ENCODE measurements at regions not wholly inside any gene's neighbourhood (a gene's known extent, or its start where the extent isn't known, plus 50 kb on each side); places are given as distances from the start of the nearest gene placed in this dataset.
"Not testable (repeated sequence)": the region's sequence is repeated elsewhere in the genome, so short reads cannot be mapped to it uniquely, and the experiment has no call there.

DNA sequence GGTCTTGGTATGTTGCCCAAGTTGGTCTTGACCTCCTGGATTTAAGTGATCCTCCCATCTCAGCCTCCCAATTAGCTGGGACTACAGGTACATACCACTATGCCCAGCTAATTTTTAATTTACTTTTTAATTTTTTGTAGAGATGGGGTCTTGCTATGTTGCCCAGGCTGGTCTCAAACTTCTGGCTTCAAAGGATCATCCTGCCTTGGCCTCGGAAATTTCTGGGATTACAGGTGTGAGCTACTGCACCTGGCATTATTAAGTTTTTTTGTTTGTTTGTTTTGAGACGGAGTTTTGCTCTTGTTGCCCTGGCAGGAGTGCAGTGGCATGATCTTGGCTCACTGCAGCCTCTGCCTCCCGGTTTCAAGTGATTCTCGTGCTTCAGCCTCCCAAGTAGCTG, 195.7 kb upstream of the HAAO start:
- DNase-seq = not testable (repeated sequence)

DNA sequence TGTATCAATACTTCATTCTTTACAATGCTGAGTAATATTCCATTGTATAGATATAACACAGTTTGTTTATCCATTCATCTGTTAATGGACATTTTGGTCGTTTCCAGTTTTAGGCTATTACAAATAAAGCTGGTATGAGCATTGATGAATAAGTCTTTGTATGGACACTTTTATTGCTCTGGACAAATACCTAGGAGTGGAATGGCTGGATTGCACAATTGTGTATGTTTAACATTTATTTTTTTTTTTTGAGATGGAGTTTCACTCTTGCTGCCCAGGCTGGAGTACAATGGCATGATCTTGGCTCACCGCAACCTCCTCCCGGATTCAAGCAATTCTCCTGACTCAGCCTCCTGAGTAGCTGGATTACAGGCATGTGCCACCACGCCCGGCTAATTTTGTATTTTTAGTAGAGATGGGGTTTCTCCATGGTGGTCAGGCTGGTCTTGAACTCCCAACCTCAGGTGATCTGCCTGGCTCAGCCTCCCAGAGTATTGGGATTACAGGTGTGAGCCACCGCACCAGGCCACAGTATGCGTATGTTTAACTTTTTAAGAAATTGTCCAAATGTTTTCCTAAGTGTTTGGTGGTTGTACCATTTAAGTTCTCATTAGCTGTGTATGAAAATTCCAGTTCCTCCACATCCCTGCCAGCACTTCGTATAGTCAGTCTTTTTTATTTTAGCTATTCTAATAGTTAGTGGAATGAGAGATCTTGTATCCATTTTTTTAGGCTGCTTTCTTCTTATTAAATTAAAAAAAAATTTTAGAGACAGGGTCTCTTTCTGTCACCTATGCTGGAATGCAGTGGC, 194.9 kb upstream of the HAAO start:
- DNase-seq = no peak

DNA sequence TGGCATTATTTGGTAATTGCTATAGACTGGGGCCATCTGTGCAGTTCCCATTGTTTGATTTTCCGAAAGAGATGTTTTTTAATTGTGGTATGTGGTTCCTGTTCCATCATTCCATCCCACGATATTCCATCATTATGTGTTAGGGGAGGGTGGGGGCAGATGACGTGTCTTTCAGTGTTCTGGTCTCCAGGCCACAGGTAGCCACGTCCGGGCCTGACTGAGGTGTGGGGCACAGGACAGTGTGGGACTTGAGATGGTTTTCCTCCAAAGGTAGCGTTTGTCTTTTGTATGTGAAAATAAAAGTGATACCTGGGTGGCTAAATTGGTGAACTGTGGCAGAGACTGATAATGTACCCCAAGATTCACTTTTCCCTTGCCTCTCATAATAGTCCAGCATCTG, 192.2 kb upstream of the HAAO start:
- no peak for DNase-seq

DNA sequence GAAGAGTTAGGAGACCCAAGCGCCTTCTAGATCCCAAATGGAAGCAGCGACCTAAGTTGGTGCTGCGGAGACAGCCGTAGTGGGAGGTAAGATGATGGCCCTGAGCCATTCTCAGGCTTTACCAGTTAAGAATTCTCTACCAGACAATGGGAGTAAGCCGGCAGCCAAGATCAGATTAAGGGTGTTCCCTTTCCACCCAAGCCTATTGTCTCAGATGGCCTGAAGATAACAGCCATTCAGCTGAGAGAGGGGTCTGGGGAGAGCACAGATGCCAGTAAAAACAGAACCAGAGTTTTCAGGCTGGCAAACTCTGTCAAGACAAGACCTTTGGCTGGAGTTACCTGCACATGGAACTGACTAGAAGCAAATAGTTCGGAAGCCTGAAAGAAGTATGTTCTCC, 191.7 kb upstream of the HAAO start:
- no peak for DNase-seq

DNA sequence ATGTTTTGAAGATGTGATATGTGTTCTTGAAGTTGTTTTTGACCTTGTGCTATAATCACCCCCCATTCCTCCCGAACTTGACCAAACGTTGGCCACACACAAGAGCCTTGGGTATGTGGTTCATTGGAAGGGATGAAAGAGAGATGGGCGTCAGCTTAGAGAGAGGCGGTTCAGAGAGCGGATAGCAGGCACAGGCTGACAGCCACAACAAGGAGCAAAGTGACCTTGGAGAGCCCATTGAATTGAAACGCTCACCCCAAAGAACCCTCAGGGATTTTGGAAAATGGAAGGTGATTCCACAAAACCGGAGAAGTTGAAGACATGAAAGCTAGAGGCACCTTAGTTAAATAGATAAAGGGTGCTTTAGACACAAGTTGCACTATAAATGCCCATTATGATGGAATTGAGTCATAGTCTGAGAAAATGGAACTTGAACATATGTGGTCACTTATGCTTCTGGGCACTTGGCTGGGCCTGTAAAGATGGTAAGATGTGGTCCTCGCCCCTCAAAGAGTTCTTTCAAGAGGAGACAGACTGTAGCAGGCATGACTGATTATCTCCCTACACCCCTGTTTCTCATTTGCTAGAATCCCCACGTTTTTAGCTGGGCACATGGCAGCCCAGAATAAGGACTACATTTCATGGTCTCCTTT, 188.5 kb upstream of the HAAO start:
- DNase-seq = no peak

DNA sequence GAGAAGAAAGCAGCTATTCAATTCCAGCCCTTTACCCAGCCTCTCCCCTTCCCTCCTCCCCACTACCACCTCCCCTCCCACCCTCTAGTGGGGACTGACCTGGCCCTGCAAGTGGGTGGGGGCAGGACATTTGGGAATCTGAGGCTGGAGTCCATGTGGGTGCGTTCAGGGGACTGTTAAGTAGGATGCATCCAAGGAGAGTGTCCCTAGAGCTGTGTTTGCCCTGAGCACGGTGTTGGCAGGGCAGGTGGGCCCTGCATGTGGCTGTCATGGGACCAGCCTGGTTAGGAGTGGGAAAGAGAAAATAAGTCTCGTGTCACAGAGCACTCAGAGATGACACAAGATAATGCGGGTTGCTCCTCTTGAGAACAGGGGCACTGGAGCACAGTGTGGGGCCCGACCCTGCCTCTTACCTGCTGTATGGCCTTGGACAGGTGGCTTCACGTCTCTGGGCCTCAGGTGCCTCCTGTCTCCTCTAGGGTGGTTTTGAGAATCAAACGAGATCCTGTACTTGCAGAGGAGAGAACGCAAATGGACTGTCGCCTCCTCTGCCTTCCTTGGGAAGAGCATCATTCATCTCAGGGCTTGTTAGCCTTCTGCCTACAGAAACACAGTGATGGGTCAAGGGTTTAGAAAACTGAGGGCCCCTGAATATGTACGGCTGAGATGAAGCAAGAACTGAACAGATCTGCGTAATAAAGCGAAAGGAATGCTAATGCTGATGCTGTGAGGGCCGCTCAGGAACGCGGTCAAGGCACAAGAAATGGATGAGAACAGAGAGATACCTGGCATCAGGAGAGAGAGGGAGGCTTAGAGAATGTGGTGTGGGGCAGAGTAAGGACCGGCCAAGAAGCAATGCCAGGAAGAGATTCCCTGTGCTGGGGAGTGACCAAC, 187.7 kb upstream of the HAAO start:
- DNase-seq = no peak

DNA sequence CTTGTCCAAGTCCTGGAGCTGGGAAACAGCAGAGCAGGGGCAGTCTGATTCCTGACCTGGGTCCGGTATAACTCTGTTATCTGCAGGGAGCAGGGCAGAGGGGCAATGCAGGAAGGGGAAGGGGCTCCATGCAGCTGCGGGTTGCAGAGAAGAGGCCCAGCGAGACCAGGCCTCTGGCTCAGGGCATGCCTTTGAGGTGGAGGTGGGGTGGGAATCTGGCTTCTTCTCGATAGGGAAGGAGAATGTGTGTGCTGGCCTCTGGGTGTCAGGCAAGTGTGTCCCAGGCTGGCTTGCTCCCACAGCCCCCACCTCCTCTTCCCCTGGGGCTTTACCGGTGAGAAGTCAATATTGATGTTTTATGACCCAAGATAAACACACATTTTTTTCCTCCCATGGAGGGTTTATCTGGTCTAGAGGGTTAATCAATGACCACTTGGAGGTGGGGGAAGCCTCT, 187.1 kb upstream of the HAAO start:
- no peak for DNase-seq

DNA sequence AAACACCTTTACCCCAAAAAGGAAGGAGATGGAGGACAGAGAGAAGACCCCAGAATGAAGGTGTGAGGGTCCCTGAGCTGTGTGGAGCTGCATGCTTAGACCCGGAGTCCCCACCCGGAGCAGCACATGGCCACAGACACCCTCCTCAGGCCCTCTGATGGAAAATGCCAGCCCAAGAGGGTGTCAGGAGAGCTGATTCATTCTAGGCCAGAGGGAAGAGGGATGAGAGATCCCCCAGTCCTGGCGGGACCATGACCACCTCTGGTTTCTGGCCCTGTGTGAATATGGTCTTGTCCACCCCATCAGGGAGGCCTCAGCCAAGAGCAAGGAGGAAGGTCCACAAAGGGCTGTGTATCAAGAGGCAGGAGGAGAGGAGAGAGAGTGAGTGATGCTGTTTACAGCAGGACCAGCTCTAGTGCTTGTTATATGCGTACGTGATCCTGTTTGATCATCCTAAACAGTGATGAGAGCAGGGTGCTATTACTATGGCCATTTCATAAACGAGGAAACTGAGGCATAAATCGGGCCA, 186.6 kb upstream of the HAAO start:
- DNase-seq = no peak

DNA sequence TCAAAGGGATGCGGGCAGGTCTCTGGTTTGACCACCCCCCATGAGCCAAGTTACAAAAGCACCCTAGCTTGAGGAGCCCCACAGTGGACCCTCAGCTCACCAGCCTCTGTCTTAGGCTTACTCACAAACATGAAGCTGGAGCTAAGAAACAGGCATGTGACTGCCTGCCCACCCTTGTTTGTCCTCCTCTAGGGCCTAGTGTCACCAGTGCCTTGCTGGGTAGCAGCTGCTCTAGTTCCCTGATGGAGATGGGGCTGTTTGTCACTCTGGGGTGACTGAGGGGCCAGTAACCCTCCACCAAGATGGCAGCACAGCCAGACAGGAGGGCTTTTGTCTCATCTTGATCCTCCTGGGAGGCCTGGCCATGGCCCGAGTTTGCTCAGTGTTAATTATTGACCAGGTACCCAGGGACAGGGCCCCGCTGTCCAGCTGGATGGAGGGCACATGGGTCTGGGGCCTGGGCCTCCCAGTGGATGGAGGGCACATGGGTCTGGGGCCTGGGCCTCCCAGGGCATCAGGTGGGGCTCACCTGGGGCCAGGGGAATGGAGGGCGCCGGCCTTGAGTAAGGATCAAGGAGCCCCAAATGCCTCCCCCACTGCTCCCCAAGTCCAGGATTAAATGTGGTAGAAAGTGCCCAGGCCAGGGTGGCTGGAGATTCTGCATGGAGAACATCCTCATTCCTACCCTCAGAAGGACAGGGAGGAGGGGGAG, 185.9 kb upstream of the HAAO start:
- DNase-seq = no peak

DNA sequence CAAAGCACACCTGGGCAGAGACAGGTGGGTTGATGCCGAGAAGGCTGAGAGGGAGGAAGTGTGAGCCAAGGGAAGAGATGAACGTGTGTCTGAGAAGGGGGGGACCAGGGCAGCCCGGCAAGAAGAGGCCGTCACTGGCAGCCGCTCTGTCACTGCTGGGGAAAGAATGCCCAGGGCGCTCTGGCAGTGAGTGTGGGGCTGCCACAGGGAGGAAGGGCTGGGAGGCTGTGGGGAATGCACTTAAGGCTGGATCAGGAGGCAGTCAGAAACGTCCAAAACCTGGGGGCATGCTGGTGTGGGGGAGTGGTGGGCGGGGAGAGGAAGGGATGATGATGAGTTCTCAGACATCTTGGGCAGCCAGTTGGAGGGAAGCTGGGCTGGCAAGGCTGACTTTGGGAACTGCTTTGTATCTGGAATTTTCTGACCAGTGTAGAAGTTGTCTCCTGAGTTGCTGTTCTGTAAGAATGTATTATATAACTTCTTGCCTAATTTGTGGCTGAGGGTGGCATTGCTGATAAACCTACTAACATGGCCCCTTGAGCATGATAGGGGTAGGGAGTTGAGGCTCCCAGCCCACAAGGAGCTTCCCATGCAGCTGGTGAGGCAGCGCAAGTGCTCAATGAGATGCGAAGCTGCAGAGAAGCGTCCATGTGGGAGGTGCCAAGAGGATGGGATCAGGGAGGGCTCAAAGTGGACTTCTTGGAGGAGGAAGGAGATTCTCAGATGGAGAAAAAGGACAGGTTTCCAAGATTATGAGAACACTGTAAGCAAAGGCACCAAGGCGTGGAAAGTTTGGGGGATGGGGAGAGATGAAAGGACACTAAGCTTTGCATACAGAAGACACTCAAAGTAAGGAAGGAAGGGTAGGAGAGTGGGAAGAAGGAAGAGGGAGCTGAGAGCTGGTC, 185.1 kb upstream of the HAAO start:
- DNase-seq = no peak

DNA sequence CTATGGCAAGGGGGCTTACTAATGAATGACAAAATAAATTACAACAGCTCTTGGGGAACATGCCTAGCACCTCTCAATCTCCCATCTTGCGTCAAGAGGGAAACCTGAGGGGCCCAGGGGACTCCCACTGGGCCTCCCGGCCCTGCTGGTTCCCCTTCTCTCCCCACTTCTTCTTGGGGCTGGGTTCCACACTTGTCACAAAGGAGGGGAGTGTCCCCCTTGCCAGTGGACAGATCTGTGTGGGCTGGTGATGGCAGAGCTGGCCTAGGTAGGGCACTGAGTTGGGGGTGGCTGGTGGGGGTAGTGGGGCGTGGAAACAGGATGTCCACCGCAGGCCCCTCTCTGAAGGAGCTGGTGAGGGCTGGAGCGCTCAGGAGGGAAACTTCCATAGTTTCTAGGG, 184.0 kb upstream of the HAAO start:
- DNase-seq = no peak

DNA sequence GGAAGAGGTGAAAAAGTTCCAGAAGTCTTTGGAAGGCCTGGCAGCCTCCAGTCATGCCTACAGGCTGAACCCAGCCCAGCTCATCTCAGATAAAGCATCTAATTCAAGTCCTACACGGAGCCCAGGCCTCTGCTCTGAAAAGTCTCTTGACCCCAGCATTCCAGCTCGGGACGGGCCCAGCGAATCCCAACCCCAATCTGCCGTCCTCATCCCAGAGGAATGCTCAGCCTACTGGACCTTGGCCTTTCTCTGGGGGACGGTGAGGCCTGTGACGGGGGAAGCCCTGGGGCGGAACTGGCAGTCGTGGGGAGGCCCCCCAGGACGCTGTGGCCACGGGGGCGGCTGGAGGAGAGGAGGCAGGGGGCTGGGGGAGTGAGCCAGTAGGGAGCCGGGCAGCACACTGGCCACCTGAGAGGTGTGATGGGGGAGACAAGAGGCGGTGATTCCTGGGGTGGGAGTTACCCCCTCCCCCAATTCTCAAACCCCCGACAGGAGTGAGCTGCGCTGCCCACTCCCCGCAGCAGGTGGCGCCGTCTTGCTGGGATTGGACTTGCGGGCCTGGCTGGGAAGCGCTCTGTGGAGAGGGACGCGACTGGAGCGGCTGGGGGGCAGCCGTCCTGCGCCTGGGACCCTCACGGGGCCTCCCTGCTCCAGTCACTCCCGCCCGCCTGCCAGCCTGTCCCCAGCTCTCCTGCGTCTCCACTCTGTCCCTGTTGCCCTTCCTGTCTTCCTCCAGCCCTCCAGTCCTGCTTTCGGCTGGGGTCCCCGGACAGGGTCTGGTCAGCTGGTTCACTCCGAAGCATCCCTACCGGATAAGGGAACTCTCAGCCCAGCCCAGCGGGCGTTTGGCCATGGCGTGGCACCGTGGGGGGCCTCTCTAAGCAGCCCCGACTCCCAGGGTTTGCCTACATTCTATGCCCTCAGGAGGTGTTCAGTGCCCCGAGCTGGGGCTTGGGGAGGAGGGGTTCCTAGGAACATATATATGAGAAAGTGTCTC, 182.6 kb upstream of the HAAO start:
- no peak for DNase-seq

DNA sequence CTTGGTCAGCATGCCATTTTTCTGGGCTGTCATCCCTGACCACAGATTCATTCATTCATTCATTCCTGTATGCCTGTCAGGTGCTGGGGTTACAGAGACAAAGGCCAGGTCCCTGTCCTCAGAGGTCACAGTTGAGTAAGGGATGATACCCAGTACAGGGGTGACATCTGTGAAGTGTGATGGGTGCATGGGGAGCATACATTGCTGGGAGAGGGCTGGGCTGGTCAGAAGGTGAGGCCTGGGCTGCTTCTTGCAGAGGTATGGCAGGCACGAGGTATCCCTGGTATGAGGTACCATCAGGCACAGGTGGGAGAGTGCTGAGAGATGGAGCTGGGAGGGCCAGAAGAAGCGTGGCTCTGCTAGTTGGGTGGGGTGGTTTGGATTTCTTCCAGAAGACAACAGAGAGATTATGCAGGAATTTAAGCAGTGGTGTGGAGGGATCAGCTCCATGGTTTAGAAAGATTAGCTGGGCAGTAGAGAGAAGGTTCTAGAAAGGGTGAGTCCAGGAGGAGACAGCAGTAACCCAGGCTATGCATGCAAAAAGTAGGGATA, 181.9 kb upstream of the HAAO start:
- DNase-seq = no peak

DNA sequence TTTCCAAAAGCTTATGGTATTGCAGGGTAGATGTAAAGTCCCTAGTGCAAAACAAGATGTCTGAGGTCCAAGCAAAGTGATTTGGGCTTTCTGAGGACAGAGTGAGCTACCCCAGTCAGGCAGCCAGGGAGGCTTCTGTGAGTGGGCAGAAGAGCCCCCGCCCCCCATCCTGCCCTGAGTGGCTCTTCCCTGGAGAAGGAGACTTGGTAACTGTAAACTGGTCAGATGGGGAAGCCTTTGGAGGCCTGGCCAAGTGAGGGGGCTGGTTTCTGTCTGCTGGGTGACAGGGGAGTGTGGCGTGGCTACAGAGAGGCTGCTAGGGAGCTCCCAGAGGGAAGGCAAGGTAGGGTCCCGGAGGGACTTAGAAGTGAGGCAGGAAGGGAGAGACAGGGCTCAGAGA, 181.3 kb upstream of the HAAO start:
- no peak for DNase-seq

DNA sequence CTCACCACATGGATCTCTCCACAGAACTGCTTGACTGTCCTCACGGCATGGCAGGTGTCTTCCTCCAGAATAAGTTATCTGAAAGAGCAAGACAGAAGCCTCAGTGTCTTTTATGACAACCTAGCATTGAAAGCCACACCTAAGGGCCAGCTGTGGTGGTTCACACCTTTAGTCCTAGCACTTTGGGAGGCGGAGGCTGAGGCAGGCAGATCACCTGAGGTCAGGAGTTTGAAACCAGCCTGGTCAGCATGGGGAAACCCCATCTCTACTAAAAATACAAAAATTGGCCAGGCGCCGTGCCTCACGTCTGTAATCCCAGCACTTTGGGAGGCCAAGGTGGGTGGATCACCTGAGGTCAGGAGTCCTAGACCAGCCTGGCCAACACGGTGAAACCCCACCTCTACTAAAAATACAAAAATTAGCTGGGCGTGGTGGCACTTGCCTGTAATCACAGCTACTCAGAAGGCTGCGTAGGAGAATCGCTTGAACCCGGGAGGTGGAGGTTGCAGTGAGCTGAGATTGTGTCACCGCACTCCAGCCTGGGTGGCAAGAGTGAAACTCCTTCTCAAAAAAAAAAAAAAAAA, 180.6 kb upstream of the HAAO start:
- DNase-seq = not testable (repeated sequence)

DNA sequence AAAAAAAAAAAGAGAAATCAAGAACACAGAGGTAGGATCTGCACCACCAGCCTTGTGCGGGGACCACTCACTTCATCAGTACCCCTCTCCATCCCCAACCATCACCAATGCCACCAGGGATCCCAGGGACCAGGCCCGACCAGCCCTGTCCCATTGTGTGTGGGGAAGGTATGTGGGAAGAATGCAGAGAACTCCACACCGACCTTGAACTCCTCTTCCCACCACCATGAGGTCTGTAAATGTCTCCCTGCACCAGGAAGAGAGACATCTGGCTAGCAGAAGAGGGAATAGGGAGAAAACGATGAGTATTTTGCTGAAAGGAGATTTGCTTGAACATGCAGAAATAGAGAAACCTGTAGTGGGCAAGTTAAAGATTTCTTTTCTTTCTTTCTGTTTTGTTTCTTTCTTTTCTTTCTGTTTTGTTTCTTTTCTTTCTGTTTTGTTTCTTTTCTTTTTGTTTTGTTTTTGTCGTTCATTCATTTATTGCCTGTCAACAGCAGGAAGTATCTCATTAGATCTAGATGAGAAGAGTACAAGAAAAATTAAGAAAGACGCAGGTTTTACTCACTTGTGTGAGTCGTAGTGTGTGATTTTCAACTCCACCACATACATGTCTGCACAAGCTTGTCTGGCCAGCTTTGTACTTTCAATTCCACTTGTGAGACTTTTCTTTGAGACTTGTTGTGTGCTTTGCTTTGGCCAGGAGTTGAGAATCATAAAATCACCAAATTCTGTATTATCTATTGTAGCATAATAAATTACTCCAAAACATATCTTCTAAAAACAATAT, 179.8 kb upstream of the HAAO start:
- DNase-seq = no peak

DNA sequence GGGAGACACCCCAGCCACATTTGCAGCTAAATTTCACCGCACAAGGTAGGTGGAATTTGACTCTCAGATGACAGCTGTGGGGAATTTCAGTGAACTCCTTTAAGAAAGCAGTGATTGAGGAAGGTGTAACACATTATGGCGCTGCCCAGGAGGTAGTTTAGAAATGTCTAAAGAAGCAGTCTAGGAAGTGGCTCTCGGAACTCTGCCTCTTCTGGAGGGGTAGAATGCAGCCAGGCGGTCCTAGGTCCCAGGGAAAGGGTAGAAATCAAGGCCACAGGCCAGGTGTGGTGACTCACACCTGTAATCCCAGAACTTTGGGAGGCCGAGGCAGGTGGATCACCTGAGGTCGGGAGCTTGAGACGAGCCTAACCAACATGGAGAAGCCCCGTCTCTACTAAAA, 179.0 kb upstream of the HAAO start:
- no peak for DNase-seq

DNA sequence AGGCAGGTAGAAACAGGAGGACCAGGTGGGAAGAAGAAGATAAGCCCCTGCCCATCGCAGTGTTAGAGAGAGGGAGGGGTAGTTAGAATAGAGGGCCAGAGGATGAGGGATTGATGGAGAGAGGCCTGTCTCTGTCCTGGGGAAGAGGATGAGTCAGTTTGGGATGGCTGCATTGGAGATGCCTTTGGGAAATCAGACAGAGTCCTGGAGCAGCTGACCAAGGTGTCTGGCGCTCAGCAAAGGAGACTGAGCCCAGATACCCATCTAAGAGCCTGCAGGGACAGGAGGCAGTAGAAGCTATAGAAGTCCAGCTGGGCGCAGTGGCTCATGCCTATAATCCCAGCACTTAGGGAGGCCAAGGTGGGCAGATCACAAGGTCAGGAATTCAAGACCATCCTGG, 177.8 kb upstream of the HAAO start:
- DNase-seq = no peak

All from KG1 (cell line).